K562 (cell line): ENCODE measurements at regions not wholly inside any gene's neighbourhood (a gene's known extent, or its start where the extent isn't known, plus 50 kb on each side); places are given as distances from the start of the nearest gene placed in this dataset.
A peak's percentile ranks its signal among the peaks of the same experiment; 100 is the strongest.

Source experiments
- ATAC-seq: fragments of 200-7000 bp; cut with Tn5 transposase; 3 replicates; pipeline ENCODE4 v1.9.1; 2020; ENCODE audit warnings: moderate library complexity
- BruUV-seq: library from RNA; stranded (reverse); fragments of 400-500 nt; replicated peaks from 2 replicates; lab custom pipeline; 2021; lab: Mats Ljungman, UMichigan
- CTCF ChIA-PET: fragments of 300-600 bp; formaldehyde crosslinking; extraction: SDS; loops from one replicate; lab custom pipeline; 2021; ENCODE audit warnings: low intra/inter-chr PET ratio; lab: Yijun Ruan, JAX
- POLR2A ChIA-PET: fragments of 300-600, 350-650 bp; sonication (Branson Sonifier 250); formaldehyde crosslinking; extraction: SDS; loops from one replicate; lab custom pipeline; 2021; ENCODE audit warnings: antibody characterized with exemption, inconsistent platforms; lab: Yijun Ruan, JAX
- DNase-seq, 4 experiments: peaks; one replicate each; pipeline versions ENCODE4 v3.0.0 to v3.0.0-alpha.2; 2011 to 2018; ENCODE audit warnings: low spot score in 3 of 4, mixed read lengths in 3 of 4; ENCODE audit errors: extremely low read depth in 1 of 4
- FAIRE-seq: peaks from 2 replicates; lab custom pipeline; 2011; peaks lifted over from hg19 to GRCh38; lab: Jason Lieb, UNC
- H2AFZ ChIP-seq: 2 replicates; pipeline ENCODE4 v1.6.0; 2011; ENCODE audit warnings: low read depth, low read length, control low read depth, inconsistent platforms
- H3K27ac ChIP-seq: fragments of 200-600 bp; 3 replicates; pipeline ENCODE4 v1.8.0; 2011; ENCODE audit warnings: low read depth, mild to moderate bottlenecking, control low read depth, inconsistent platforms, low read length, moderate library complexity, mixed read lengths; ENCODE audit errors: extremely low read depth
- H3K27me3 ChIP-seq, 2 experiments: fragments of 300-600 bp in 1 of 2; 2 replicates in 1 of 2; 3 replicates in 1 of 2; pipeline versions ENCODE4 v1.6.0 to v1.8.0; 2011; ENCODE audit warnings: inconsistent platforms in 2 of 2, low read length in 2 of 2, mild to moderate bottlenecking in 1 of 2, mixed read lengths in 1 of 2, moderate library complexity in 1 of 2; ENCODE audit not compliant: control insufficient read depth in 2 of 2, insufficient read depth in 2 of 2
- H3K36me3 ChIP-seq: fragments of 300-600 bp; 3 replicates; pipeline ENCODE4 v1.8.0; 2011; ENCODE audit warnings: mild to moderate bottlenecking, low read length, inconsistent platforms; ENCODE audit not compliant: control insufficient read depth, insufficient read depth
- H3K4me1 ChIP-seq, 2 experiments: fragments of 200-600 bp in 1 of 2; replicated peaks in 1 of 2; 2 replicates in 1 of 2; 3 replicates in 1 of 2; pipeline versions ENCODE4 v1.5.1 to v1.8.0; 2011; ENCODE audit warnings: inconsistent platforms in 2 of 2, low read length in 2 of 2, mild to moderate bottlenecking in 1 of 2, mixed read lengths in 1 of 2, moderate library complexity in 1 of 2; ENCODE audit not compliant: control insufficient read depth in 2 of 2, insufficient read depth in 2 of 2
- H3K4me2 ChIP-seq: 2 replicates; pipeline ENCODE4 v1.6.1; 2011; ENCODE audit warnings: low read length, control low read depth, inconsistent platforms, mixed read lengths; ENCODE audit not compliant: insufficient read depth
- H3K4me3 ChIP-seq: fragments of 200-600 bp; sonication (generic), shearing (Covaris generic); 2 replicates; pipeline ENCODE4 v1.5.1; 2016; ENCODE audit warnings: control low read depth, inconsistent platforms
- H3K79me2 ChIP-seq: fragments of 200-600 bp; 3 replicates; pipeline ENCODE4 v1.8.0; 2011; ENCODE audit warnings: low read length, inconsistent platforms; ENCODE audit not compliant: control insufficient read depth, insufficient read depth
- H3K9ac ChIP-seq, 2 experiments: 2 replicates each; pipeline versions ENCODE4 v1.6.0 to v1.6.1; 2011; ENCODE audit warnings: low read depth in 2 of 2, low read length in 2 of 2, control low read depth in 1 of 2, inconsistent platforms in 1 of 2, mild to moderate bottlenecking in 1 of 2, mixed read lengths in 1 of 2; ENCODE audit not compliant: insufficient read depth in 1 of 2
- H3K9me1 ChIP-seq: one replicate; pipeline ENCODE4 v1.6.0; 2011; ENCODE audit warnings: inconsistent platforms, mild to moderate bottlenecking, low read length, moderate library complexity; ENCODE audit not compliant: control insufficient read depth, insufficient read depth
- H3K9me3 ChIP-seq: replicated peaks from 2 replicates; pipeline ENCODE4 v1.5.1; 2011; ENCODE audit warnings: low read depth, low read length, inconsistent platforms; ENCODE audit not compliant: control insufficient read depth, insufficient read depth
- H4K20me1 ChIP-seq: replicated peaks from 2 replicates; pipeline ENCODE4 v1.6.1; 2011; ENCODE audit warnings: low read length, inconsistent platforms, mixed read lengths; ENCODE audit not compliant: control insufficient read depth, insufficient read depth
- DDX20 ChIP-seq: fragments of 450-650 bp; IDR thresholded peaks from 2 replicates; pipeline ENCODE4 v1.6.1; 2016; ENCODE audit warnings: missing genetic modification characterization, low read depth, mild to moderate bottlenecking, missing compliant biosample characterization, moderate library complexity
- DMBX1 ChIP-seq: fragments of 250-450 bp; sonication (Bioruptor Pico); IDR thresholded peaks from 2 replicates; pipeline ENCODE4 v1.8.0; 2022; ENCODE audit warnings: inconsistent platforms, mild to moderate bottlenecking, moderate library complexity, borderline replicate concordance
- FOXJ2 ChIP-seq: fragments of 200-800 bp; sonication (Bioruptor generic); IDR thresholded peaks from 2 replicates; pipeline ENCODE4 v1.6.1; 2016; ENCODE audit warnings: missing genetic modification characterization, missing compliant biosample characterization
- HDGF ChIP-seq: fragments of 450-650 bp; IDR thresholded peaks from 2 replicates; pipeline ENCODE4 v1.6.1; 2016
- NCOA1 ChIP-seq: fragments of 450-650 bp; IDR thresholded peaks from 2 replicates; pipeline ENCODE4 v1.6.1; 2016; ENCODE audit warnings: low read depth
- ZBED1 ChIP-seq: IDR thresholded peaks from 2 replicates; pipeline ENCODE4 v1.6.1; 2014
- ZC3H4 ChIP-seq: sonication (generic); formaldehyde crosslinking; IDR thresholded peaks from 2 replicates; pipeline ENCODE4 v1.9.0; 2021; ENCODE audit warnings: missing genetic modification reagents, borderline replicate concordance
- ZNF232 ChIP-seq: sonication (generic); formaldehyde crosslinking; IDR thresholded peaks from 2 replicates; pipeline ENCODE4 v1.8.0; 2022; ENCODE audit warnings: mild to moderate bottlenecking, missing genetic modification reagents
- ZSCAN32 ChIP-seq: fragments of 450-650 bp; formaldehyde crosslinking; IDR thresholded peaks from 2 replicates; pipeline ENCODE4 v1.4.0; 2020; ENCODE audit warnings: mild to moderate bottlenecking, moderate library complexity
- WGBS: fragments of 100-300 bp; shearing (Covaris generic); methylation state at CpG from one replicate; pipeline ENCODE4 v1.1.6; 2016; ENCODE audit warnings: low coverage, mixed read lengths; ENCODE audit not compliant: insufficient coverage; ENCODE audit errors: missing lambda C conversion rate; 5-methylcytosine and 5-hydroxymethylcytosine counted together
- in situ Hi-C: fragments of 300-500 bp; cut with MboI; formaldehyde crosslinking; loops from 4 replicates; pipeline ENCODE4 v1.15.0; 2018; ENCODE audit warnings: inconsistent platforms, mixed read lengths
- intact Hi-C: fragments of 100-400 bp; cut with micrococcal nuclease; formaldehyde crosslinking; loops from 2 replicates; pipeline ENCODE4 v1.14.2; 2022
- TF ChIP-seq, protein P1 (sequence below), 3 experiments: IDR thresholded peaks in 2 of 3; conservative IDR thresholded peaks in 1 of 3; 2 replicates each; pipeline ENCODE4 v1.5.1; 2011 to 2012; ENCODE audit warnings: low read length in 3 of 3, mild to moderate bottlenecking in 3 of 3, control low read depth in 2 of 3, improper control_type of control experiment in 1 of 3, inconsistent platforms in 1 of 3, low read depth in 1 of 3, mixed read lengths in 1 of 3, moderate library complexity in 1 of 3; ENCODE audit not compliant: insufficient read depth in 2 of 3
- TF ChIP-seq, protein P2 (sequence below): fragments of 250-450 bp; sonication (Bioruptor Pico); IDR thresholded peaks from 2 replicates; pipeline ENCODE4 v1.9.0; 2021; ENCODE audit warnings: mild to moderate bottlenecking, inconsistent platforms
- TF ChIP-seq, protein P3 (sequence below): fragments of 250-450 bp; sonication (Bioruptor Pico); IDR thresholded peaks from 2 replicates; pipeline ENCODE4 v1.8.0; 2022; ENCODE audit warnings: moderate library complexity, mild to moderate bottlenecking, inconsistent platforms
- TF ChIP-seq, protein P4 (sequence below): fragments of 450-650 bp; IDR thresholded peaks from 2 replicates; pipeline ENCODE4 v1.6.1; 2016; ENCODE audit warnings: borderline replicate concordance

DNA sequence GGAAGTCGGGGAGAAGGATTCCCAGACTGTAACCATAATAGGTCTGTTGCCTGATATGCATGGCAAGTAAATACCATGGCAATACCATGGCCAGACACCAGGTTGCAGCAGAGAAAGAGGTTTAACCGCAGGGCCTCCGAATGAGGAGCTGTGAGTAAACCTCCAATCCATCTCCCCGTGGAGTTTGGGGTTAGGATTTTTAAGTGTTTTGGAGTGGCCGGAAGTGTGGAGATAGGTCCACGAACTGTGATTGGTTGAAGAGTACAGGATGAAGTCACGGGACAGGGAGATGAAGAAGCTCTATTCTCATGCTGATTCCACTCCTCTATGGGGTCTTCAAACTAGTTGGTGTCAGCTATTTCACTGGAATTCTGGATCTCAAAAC is 127.9 kb downstream of the ST8SIA2 start (continued):
- no peak for TF ChIP-seq ZBED1
- TF ChIP-seq ZSCAN32 (CRISPR knock-in tag), result no peak
- TF ChIP-seq, protein P1, sequence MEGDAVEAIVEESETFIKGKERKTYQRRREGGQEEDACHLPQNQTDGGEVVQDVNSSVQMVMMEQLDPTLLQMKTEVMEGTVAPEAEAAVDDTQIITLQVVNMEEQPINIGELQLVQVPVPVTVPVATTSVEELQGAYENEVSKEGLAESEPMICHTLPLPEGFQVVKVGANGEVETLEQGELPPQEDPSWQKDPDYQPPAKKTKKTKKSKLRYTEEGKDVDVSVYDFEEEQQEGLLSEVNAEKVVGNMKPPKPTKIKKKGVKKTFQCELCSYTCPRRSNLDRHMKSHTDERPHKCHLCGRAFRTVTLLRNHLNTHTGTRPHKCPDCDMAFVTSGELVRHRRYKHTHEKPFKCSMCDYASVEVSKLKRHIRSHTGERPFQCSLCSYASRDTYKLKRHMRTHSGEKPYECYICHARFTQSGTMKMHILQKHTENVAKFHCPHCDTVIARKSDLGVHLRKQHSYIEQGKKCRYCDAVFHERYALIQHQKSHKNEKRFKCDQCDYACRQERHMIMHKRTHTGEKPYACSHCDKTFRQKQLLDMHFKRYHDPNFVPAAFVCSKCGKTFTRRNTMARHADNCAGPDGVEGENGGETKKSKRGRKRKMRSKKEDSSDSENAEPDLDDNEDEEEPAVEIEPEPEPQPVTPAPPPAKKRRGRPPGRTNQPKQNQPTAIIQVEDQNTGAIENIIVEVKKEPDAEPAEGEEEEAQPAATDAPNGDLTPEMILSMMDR (IDR thresholded peaks at IDR 0.05 in 2 of 3, conservative IDR thresholded peaks at IDR 0.05 in 1 of 3; ENCODE audit: insufficient read depth in 2 of 3, low read depth in 1 of 3, low read length in 3 of 3), result peak; percentile 72 to 81 (median 77)
- TF ChIP-seq, all 486 proteins: peak for 10

DNA sequence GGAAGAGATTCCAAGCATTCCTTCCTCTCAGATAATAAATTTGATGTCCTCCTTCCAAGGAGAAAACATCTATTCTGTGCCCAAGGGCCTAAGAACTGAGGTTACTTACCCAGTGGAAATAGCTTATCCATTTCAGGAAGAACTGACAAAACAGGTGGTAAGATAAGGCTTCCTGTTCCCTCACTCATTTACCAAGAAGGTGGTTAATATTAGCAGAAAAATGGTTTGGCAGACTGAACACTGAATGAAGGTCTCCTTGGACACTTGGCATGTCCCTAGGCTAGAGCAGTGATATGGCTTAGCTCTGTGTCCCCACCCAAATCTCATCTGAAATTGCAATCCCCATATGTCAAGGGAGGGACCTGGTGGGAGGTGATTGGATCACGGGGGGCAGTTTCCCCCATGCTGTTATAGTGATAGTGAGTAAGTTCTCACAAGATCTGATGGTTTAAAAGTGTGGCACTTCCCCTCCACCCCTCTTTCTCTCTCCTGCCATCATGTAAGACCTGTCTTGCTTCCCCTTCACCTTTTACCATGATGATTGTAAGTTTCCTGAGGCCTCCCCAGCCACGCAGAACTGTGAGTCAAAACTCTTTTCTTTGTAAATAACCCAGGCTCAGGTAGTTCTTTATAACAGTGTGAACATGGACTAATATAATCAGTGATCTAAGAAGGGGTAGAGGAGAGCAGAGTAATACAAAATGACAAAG is 127.4 kb downstream of the ST8SIA2 start:
- BruUV-seq, result no TSS peak
- intact Hi-C loops (loop anchor here (1.0 to 10.0 kb wide), 3 partner anchors 162 to 426 kb away; no protein-coding TSS in a partner anchor), in situ Hi-C loops (no loop called here)
- 0% methylated on average over 2 of the region's 2 CpGs for WGBS
- H3K9ac ChIP-seq, result no peak overlapping the region
- FAIRE-seq (no peak), ATAC-seq (no peak), DNase-seq (no peak)
- H3K4me2 ChIP-seq, result no peak overlapping the region
- no peaks in the 10 kb centered on the region for H3K9me3 ChIP-seq
- CTCF ChIA-PET, result interaction anchor here (0.5 to 1.5 kb wide), 4 partner anchors 147 to 814 kb away, joined by 3 to 13 read pairs (median 4); no protein-coding TSS in a partner anchor
- no peaks in the 10 kb centered on the region for H3K4me1 ChIP-seq
- H2AFZ ChIP-seq, result no peak overlapping the region
- H3K27me3 ChIP-seq, result peaks cover 0 to 12% of the 10 kb centered on the region in 2 experiments; a peak in 2 of 5 replicates
- no peak overlapping the region for H3K4me3 ChIP-seq
- no peaks in the 10 kb centered on the region; the same call in 1 of the 2 replicates for H4K20me1 ChIP-seq
- H3K9me1 ChIP-seq, result no peaks in the 10 kb centered on the region
- no peak overlapping the region for H3K27ac ChIP-seq
- no peaks in the 10 kb centered on the region for H3K79me2 ChIP-seq
- POLR2A ChIA-PET, result interaction anchor here (0.9 to 1.0 kb wide), 3 partner anchors 9 to 216 kb away, joined by 3 read pairs; no protein-coding TSS in a partner anchor
- no peaks in the 10 kb centered on the region for H3K36me3 ChIP-seq
- TF ChIP-seq, protein P2, sequence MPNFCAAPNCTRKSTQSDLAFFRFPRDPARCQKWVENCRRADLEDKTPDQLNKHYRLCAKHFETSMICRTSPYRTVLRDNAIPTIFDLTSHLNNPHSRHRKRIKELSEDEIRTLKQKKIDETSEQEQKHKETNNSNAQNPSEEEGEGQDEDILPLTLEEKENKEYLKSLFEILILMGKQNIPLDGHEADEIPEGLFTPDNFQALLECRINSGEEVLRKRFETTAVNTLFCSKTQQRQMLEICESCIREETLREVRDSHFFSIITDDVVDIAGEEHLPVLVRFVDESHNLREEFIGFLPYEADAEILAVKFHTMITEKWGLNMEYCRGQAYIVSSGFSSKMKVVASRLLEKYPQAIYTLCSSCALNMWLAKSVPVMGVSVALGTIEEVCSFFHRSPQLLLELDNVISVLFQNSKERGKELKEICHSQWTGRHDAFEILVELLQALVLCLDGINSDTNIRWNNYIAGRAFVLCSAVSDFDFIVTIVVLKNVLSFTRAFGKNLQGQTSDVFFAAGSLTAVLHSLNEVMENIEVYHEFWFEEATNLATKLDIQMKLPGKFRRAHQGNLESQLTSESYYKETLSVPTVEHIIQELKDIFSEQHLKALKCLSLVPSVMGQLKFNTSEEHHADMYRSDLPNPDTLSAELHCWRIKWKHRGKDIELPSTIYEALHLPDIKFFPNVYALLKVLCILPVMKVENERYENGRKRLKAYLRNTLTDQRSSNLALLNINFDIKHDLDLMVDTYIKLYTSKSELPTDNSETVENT (CRISPR knock-in tag), result no peak
- TF ChIP-seq, protein P3, sequence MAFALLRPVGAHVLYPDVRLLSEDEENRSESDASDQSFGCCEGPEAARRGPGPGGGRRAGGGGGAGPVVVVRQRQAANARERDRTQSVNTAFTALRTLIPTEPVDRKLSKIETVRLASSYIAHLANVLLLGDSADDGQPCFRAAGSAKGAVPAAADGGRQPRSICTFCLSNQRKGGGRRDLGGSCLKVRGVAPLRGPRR (CRISPR knock-in tag), result no peak
- TF ChIP-seq FOXJ2 (tag) (no peak), ZNF232 (CRISPR knock-in tag) (no peak), NCOA1 (no peak), HDGF (no peak), ZC3H4 (CRISPR knock-in tag) (no peak), DMBX1 (no peak), DDX20 (no peak)
- TF ChIP-seq, protein P4, sequence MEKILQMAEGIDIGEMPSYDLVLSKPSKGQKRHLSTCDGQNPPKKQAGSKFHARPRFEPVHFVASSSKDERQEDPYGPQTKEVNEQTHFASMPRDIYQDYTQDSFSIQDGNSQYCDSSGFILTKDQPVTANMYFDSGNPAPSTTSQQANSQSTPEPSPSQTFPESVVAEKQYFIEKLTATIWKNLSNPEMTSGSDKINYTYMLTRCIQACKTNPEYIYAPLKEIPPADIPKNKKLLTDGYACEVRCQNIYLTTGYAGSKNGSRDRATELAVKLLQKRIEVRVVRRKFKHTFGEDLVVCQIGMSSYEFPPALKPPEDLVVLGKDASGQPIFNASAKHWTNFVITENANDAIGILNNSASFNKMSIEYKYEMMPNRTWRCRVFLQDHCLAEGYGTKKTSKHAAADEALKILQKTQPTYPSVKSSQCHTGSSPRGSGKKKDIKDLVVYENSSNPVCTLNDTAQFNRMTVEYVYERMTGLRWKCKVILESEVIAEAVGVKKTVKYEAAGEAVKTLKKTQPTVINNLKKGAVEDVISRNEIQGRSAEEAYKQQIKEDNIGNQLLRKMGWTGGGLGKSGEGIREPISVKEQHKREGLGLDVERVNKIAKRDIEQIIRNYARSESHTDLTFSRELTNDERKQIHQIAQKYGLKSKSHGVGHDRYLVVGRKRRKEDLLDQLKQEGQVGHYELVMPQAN, result no peak
